MV-4-11 (cell line): ENCODE measurements at regions not wholly inside any gene's neighbourhood (a gene's known extent, or its start where the extent isn't known, plus 50 kb on each side); places are given as distances from the start of the nearest gene placed in this dataset.
"Not testable (repeated sequence)": the region's sequence is repeated elsewhere in the genome, so short reads cannot be mapped to it uniquely, and the experiment has no call there.

Experiments used
- DNase-seq: peaks from one replicate; lab custom pipeline; 2025; lab: John Stamatoyannopoulos, UW

DNA sequence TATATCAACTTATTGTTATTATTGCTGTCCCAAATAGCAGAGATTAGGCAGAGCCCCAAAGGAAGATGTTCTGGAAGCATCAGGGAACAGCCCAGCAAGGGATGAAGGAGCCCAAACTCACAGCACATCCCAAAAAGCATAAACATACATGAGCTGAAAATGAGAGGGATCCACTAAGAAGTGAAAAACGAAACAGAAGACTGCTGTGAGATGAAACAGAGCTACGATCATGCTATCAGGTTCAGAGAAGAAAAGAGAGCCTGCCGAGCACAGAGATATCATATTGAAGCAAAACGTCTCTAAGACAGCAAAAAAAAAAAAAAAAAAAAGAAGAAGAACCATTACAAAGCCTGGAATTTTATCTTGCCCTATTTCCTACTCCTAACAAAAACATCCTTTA lies 127.3 kb downstream of the ZNF608 start:
- no peak for DNase-seq

DNA sequence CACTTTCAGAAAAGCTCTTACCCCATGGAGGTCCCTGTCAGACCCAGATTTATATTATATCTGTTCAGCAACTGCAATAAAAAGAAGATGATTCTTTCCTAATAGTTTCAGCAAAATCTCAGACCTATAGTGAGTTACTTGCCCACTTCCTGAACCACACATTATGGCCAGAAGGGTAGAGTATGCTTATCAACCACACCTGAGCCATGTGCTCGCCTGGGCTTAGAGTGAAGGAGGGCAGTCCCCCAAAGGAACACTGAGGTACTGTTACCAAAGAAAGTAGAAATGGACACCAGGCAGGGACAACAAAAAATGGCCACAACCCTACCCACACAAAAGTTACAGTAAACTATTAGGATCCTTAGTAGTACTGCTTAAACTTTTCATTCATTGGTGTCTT lies 128.7 kb downstream of the ZNF608 start:
- no peak for DNase-seq

GRCh38 chr5:124614836-124615385 lies 131.5 kb downstream of the ZNF608 start:
- no peak for DNase-seq

DNA sequence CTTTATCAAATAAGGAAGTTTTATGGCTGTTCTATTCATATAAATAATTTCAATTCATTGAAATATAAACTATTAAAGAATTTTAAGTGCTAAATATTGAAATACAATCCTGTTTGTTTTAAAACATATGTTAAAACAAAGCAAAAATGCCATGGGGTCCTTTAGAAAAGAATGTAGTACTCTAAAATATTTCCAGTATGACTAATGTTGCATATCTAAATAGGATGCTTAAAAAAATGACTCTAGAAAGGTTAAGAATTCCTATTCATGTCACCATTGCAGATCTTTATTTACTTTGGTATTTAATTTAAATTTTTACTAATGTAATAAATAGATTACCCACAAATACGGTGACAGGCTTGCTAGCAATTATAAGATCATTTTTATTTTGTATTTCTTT lies 132.3 kb downstream of the ZNF608 start:
- DNase-seq = no peak

GRCh38 chr5:124613273-124613953 lies 133.0 kb downstream of the ZNF608 start:
- no peak for DNase-seq

GRCh38 chr5:124612023-124612422 lies 134.4 kb downstream of the ZNF608 start:
- DNase-seq = no peak

DNA sequence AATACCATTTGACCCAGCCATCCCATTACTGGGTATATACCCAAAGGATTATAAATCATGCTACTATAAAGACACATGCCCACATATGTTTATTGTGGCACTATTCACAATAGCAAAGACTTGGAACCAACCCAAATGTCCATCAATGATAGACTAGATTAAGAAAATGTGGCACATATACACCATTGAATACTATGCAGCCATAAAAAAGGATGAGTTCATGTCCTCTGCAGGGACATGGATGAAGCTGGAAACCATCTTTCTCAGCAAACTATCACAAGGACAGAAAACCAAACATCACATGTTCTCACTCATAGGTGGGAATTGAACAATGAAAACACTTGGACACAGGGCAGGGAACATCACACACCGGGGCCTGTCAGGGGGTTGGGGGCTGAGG lies 135.2 kb downstream of the ZNF608 start:
- not testable (repeated sequence) for DNase-seq

- not testable (repeated sequence) for DNase-seq
Observed at GRCh38 chr5:124609685-124610084, 136.8 kb downstream of the ZNF608 start.

DNA sequence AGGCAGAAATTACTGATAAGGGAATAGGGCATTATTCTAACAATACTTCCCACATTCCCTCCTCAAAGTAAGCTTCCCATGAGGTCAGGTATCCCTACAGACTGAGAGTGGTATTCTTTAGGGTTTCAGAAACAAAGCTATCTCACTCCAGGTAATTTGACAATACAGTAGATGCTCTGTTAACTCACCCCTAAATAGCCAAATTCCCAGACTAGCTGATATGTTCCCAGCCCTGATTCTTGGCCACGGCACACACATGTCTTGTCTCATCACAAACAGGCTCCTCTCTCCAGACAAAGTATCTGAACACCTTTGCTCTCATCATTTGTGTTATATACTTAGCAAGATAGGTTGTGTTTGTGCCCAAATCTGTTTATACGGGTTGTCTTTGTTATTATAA lies 139.9 kb downstream of the ZNF608 start:
- DNase-seq = no peak

GRCh38 chr5:124606093-124606492 lies 140.3 kb downstream of the ZNF608 start:
- DNase-seq = no peak

- DNase-seq = no peak
Observed at GRCh38 chr5:124605541-124605940, 140.9 kb downstream of the ZNF608 start.

- no peak for DNase-seq
Observed at GRCh38 chr5:124604419-124604818, 142.0 kb downstream of the ZNF608 start.

- DNase-seq = no peak
Observed at GRCh38 chr5:124602925-124603650, 143.4 kb downstream of the ZNF608 start.

DNA sequence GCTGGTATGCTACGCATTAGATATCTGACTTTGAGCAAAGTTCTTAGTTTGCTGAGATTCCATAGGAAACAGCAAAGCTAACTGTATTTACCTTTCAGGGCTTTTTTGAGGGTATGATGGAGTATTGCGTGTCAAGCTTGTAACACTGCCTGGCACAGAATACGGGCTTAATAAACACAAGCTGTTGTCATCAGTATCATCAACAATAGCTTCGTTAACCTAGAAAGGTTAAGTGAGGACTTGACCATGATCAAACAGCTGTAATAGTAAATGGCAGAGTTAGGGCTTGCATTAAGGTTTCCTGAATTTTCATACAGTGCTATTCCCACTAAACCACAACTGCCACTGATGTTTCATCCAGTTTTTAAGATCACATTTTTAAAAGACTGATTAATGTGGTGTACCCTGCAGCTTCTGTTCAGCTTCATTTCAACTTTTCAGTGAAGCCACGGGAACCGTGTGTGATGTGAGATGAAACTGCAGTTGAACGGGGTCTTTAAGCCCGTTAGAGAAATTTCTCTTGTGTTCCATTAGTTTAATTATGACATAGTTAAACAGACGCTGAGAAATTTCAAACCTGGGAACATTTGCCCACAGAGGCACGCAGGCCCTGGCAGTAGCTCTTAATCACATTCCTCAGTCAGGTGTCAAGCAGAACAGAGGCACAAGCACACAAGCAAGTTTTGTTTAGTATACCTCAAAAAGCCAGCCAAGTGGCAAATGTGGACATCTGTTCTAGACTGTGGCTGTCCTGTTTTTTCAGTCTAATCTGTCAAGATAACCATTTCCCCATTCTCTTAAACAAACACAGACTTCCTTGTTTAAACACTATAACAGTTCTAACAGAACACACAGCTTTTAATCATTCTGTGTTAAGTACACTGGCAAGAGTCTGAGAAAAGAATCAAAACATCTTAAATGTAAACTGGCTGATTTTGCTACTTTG lies 147.1 kb downstream of the ZNF608 start:
- peak; percentile 75 for DNase-seq

- peak; percentile 51 for DNase-seq
Observed at GRCh38 chr5:124596595-124597421, 149.6 kb downstream of the ZNF608 start.

DNA sequence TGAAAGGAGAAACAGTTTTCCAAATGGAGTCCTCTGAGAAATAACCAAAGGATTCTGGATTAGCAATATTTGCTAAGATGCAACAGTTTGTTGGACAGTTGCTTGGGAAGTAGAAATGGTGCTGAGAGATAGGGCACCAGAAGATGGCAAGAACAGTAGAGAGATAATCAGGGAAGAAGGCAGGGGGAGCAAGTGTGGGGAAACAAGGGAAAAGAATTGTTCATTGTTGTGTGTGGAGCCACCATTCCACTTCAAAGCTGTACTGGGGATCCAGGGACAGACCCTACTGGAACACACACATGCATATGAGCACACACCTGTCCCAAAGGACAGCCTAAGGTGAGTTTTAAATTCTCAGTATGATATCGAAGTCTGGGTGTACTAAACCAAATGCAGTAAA lies 152.5 kb downstream of the ZNF608 start:
- no peak for DNase-seq

DNA sequence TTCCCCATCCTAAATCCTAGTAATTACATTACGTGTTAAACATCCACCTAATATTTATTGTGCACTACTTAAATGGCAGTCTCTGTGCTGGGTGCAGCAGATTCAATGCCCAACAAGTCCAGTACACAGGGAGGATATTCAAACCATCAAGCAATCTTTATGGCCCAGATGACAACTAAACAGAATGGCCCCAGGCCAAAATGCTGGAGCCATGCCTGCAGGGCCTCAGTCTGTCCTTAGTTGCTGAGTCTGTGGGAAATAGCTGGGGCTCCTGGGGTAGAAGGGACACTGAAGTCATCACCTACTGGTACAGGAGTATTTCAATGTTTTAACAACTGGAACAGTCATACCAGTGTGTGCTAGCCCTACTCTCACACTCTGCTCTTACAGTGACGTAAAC lies 153.5 kb downstream of the ZNF608 start:
- DNase-seq = no peak

DNA sequence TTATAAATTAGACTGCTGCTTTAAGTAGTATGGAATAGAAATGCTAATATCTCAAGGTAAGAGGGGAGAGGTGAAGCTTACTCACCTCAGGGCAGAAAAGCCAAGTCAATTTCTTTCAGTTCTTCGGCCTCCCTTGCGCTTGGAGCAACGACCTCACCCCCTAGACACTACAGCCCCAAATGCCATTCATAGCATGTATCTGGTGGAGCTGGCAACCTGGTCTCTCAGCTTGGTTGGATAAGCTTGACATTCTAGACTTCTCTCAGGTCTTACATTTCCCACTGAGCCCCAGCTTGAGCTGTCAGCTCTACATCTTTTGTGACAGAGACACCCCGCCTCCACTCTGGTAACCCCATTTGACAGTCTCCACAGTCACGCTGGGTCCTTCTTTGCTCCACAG lies 154.9 kb downstream of the ZNF608 start:
- DNase-seq = no peak

- no peak for DNase-seq
Observed at GRCh38 chr5:124590686-124591085, 155.8 kb downstream of the ZNF608 start.

DNA sequence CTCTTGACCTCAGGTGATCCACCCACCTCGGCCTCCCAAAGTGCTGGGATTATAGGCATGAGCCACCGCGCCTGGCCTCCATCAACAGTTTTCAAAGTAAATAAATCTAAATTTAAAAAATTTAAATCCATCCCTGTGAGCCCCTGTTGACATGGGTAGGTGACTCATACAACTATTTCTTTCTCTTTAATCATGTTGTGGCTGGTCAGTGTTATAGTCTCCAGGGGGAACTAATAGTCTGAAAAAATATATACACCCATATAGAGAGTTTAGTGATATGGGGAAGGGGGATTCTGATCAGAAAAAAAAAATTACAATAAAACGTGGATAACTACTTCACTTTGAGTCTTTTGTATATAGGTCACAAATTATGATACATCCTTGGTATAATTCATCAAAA lies 159.2 kb downstream of the ZNF608 start:
- no peak for DNase-seq

DNA sequence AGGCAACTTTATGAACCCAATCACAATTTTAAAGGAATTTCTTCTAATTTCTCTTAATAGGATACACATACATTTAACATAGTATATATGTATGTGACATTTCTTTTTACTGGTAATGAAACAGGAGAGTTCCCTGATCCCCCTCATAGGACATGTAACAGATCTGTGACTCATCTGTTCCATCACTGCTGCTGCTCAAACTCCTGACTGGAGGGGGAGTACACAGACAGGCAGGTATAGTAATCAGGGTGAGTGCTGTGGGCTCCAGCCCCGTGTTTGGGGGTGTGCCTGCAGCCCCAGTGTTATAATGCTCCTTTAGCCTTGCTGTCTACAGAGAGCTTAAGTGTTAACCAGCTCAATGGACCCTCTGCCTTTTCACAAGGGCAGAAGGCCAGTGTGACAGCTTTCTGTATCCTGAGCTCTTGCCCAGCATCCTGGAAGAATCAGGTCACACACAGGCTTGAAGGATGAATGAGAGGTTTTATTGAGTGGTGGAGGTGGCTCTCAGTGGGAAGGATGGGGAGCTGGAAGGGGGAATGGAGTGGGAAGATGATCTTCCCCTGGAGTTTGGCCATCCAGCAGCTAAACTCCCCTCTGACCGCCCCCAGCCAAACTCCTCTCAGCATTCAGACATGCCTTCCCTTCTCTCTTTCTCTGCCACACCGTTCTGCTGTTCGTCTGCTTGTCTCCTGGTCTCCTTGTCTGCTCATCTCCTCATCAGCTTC lies 161.3 kb downstream of the ZNF608 start:
- DNase-seq = no peak
